ENCODE measurements at regions not wholly inside any gene's neighbourhood (a gene's known extent, or its start where the extent isn't known, plus 50 kb on each side); places are given as distances from the start of the nearest gene placed in this dataset.
"Not testable (repeated sequence)": the region's sequence is repeated elsewhere in the genome, so short reads cannot be mapped to it uniquely, and the experiment has no call there.

GRCh38 chr16:85230764-85231383 lies 118.6 kb upstream of the CIBAR2 start:
- TF ChIP-seq CTCF (IDR thresholded peaks at IDR 0.05 in 4 of 5, conservative IDR thresholded peaks at IDR 0.05 in 1 of 5); POLR2A (IDR thresholded peaks at IDR 0.05): not testable (repeated sequence)
